GM21381 (cell line): ENCODE measurements at regions not wholly inside any gene's neighbourhood (a gene's known extent, or its start where the extent isn't known, plus 50 kb on each side); places are given as distances from the start of the nearest gene placed in this dataset.

ENCODE experiments used
- ATAC-seq: cut with Tn5 transposase; IDR thresholded peaks from one replicate; pipeline ENCODE4 v1.9.1; 2021; ENCODE audit warnings: mild to moderate bottlenecking, moderate library complexity; ENCODE audit not compliant: unreplicated experiment

GRCh38 chr5:98700730-98701129 is 72.7 kb upstream of the RGMB start:
- no peak for ATAC-seq

- no peak for ATAC-seq
Measured at GRCh38 chr5:98705841-98706240, 67.6 kb upstream of the RGMB start.

GRCh38 chr5:98709681-98710080 is 63.8 kb upstream of the RGMB start:
- no peak for ATAC-seq

GRCh38 chr5:98713027-98713426 is 60.4 kb upstream of the RGMB start:
- no peak for ATAC-seq

GRCh38 chr5:98713856-98714255 is 59.6 kb upstream of the RGMB start:
- no peak for ATAC-seq

- ATAC-seq = no peak
Measured at GRCh38 chr5:98714710-98715288, 58.7 kb upstream of the RGMB start.

- no peak for ATAC-seq
Measured at GRCh38 chr5:98721231-98721928, 52.1 kb upstream of the RGMB start.

GRCh38 chr5:98722188-98722587 is 51.3 kb upstream of the RGMB start:
- no peak for ATAC-seq

GRCh38 chr5:98723061-98723460 is 50.4 kb upstream of the RGMB start:
- no peak for ATAC-seq
